H9 (cell line): ENCODE measurements at regions not wholly inside any gene's neighbourhood (a gene's known extent, or its start where the extent isn't known, plus 50 kb on each side); places are given as distances from the start of the nearest gene placed in this dataset.

Experiments used
- DNase-seq: peaks from one replicate; pipeline ENCODE4 v3.0.0-alpha.2; 2017
- H2AFZ ChIP-seq: one replicate; pipeline ENCODE4 v1.6.1; 2013; ENCODE audit warnings: mild to moderate bottlenecking, low read length, control low read depth, moderate library complexity
- H2AK5ac ChIP-seq: 2 replicates; pipeline ENCODE4 v1.6.1; 2013; ENCODE audit warnings: low read length, control low read depth, mixed read lengths; ENCODE audit not compliant: insufficient read length
- H2BK120ac ChIP-seq: one replicate; pipeline ENCODE4 v1.6.1; 2013; ENCODE audit warnings: low read depth, mild to moderate bottlenecking, low read length, control low read depth, inconsistent platforms; ENCODE audit not compliant: poor library complexity, severe bottlenecking
- H2BK12ac ChIP-seq: 2 replicates; pipeline ENCODE4 v1.6.1; 2013; ENCODE audit warnings: low read length, control low read depth, mixed read lengths, low read depth; ENCODE audit not compliant: insufficient read length
- H2BK15ac ChIP-seq: 2 replicates; pipeline ENCODE4 v1.6.1; 2013; ENCODE audit warnings: low read depth, low read length, control low read depth
- H2BK20ac ChIP-seq: one replicate; pipeline ENCODE4 v1.6.1; 2013; ENCODE audit warnings: low read depth, mild to moderate bottlenecking, low read length, control low read depth, inconsistent platforms; ENCODE audit not compliant: poor library complexity, severe bottlenecking
- H2BK5ac ChIP-seq: 2 replicates; pipeline ENCODE4 v1.6.1; 2013; ENCODE audit warnings: low read length, control low read depth, mixed read lengths; ENCODE audit not compliant: insufficient read length
- H3K14ac ChIP-seq: 2 replicates; pipeline ENCODE4 v1.6.1; 2013; ENCODE audit warnings: low read length, control low read depth; ENCODE audit not compliant: insufficient read depth
- H3K18ac ChIP-seq: 2 replicates; pipeline ENCODE4 v1.6.1; 2013; ENCODE audit warnings: low read depth, mild to moderate bottlenecking, mixed read lengths, low read length, control low read depth; ENCODE audit not compliant: insufficient read length
- H3K23ac ChIP-seq: 2 replicates; pipeline ENCODE4 v1.6.1; 2013; ENCODE audit warnings: low read length, control low read depth, mixed read lengths, low read depth; ENCODE audit not compliant: insufficient read length
- H3K23me2 ChIP-seq: 2 replicates; pipeline ENCODE4 v1.6.1; 2013; ENCODE audit warnings: low read depth, mild to moderate bottlenecking, mixed read lengths, low read length, control low read depth; ENCODE audit not compliant: insufficient read length, poor library complexity, severe bottlenecking
- H3K27ac ChIP-seq: 2 replicates; pipeline ENCODE4 v1.5.1; 2013; ENCODE audit warnings: low read length, control low read depth, mixed read lengths, low read depth; ENCODE audit not compliant: insufficient read length
- H3K27me3 ChIP-seq: 2 replicates; pipeline ENCODE4 v1.6.1; 2013; ENCODE audit warnings: low read length, control low read depth, inconsistent platforms; ENCODE audit not compliant: insufficient read depth
- H3K4ac ChIP-seq: 2 replicates; pipeline ENCODE4 v1.6.1; 2013; ENCODE audit warnings: low read depth, mild to moderate bottlenecking, control low read depth, inconsistent platforms, low read length, moderate library complexity
- H3K4me1 ChIP-seq: 2 replicates; pipeline ENCODE4 v1.6.1; 2013; ENCODE audit warnings: low read length, control low read depth, inconsistent platforms; ENCODE audit not compliant: insufficient read depth
- H3K4me2 ChIP-seq: 2 replicates; pipeline ENCODE4 v1.6.1; 2013; ENCODE audit warnings: low read length, control low read depth, mixed read lengths; ENCODE audit not compliant: insufficient read length, insufficient read depth
- H3K56ac ChIP-seq: 2 replicates; pipeline ENCODE4 v1.6.1; 2013; ENCODE audit warnings: low read depth, mild to moderate bottlenecking, mixed read lengths, low read length, control low read depth; ENCODE audit not compliant: insufficient read length
- H3K79me1 ChIP-seq: 2 replicates; pipeline ENCODE4 v1.6.1; 2013; ENCODE audit warnings: low read depth, mild to moderate bottlenecking, moderate library complexity, low read length, control low read depth, inconsistent platforms; ENCODE audit not compliant: insufficient read depth, poor library complexity, severe bottlenecking
- H3K79me2 ChIP-seq: 2 replicates; pipeline ENCODE4 v1.6.1; 2013; ENCODE audit warnings: low read length, control low read depth, inconsistent platforms; ENCODE audit not compliant: insufficient read depth
- H3K9ac ChIP-seq: 2 replicates; pipeline ENCODE4 v1.6.1; 2013; ENCODE audit warnings: low read length, control low read depth, mixed read lengths; ENCODE audit not compliant: insufficient read length; ENCODE audit errors: extremely low read depth
- H3K9me3 ChIP-seq: one replicate; pipeline ENCODE4 v1.6.1; 2013; ENCODE audit warnings: low read depth, low read length, inconsistent platforms; ENCODE audit not compliant: control insufficient read depth
- H3T11ph ChIP-seq: one replicate; pipeline ENCODE4 v1.6.1; 2013; ENCODE audit warnings: mild to moderate bottlenecking, low read length, control low read depth, inconsistent platforms
- H4K20me1 ChIP-seq: one replicate; pipeline ENCODE4 v1.6.1; 2013; ENCODE audit not compliant: control insufficient read depth, insufficient read length, insufficient read depth
- H4K5ac ChIP-seq: 2 replicates; pipeline ENCODE4 v1.6.1; 2013; ENCODE audit warnings: low read depth, mild to moderate bottlenecking, mixed read lengths, low read length, control low read depth; ENCODE audit not compliant: insufficient read length
- H4K8ac ChIP-seq: replicated peaks from 2 replicates; pipeline ENCODE4 v1.6.1; 2013; ENCODE audit warnings: low read length, control low read depth, mixed read lengths, low read depth; ENCODE audit not compliant: insufficient read length
- H4K91ac ChIP-seq: 2 replicates; pipeline ENCODE4 v1.6.1; 2013; ENCODE audit warnings: low read depth, mild to moderate bottlenecking, moderate library complexity, mixed read lengths, low read length, control low read depth; ENCODE audit not compliant: insufficient read length
- H3K27ac Mint-ChIP-seq, 3 experiments: 2 replicates in 2 of 3; 3 replicates in 1 of 3; pipeline ENCODE4 v1.8.0; 2020 to 2021; ENCODE audit warnings: mixed read lengths in 3 of 3, mild to moderate bottlenecking in 1 of 3, moderate library complexity in 1 of 3
- H3K27me3 Mint-ChIP-seq: 2 replicates; pipeline ENCODE4 v1.8.0; 2021; ENCODE audit warnings: low read depth, mild to moderate bottlenecking, moderate library complexity, mixed read lengths
- H3K36me3 Mint-ChIP-seq, 3 experiments: 2 replicates in 2 of 3; 3 replicates in 1 of 3; pipeline ENCODE4 v1.8.0; 2020 to 2021; ENCODE audit warnings: low read depth in 3 of 3, mixed read lengths in 3 of 3; ENCODE audit not compliant: insufficient read depth in 1 of 3
- H3K4me1 Mint-ChIP-seq, 2 experiments: 2 replicates each; pipeline ENCODE4 v1.8.0; 2020; ENCODE audit warnings: mixed read lengths in 2 of 2
- H3K4me3 Mint-ChIP-seq, 2 experiments: 2 replicates in 1 of 2; 3 replicates in 1 of 2; pipeline ENCODE4 v1.8.0; 2020 to 2021; ENCODE audit warnings: mild to moderate bottlenecking in 2 of 2, mixed read lengths in 2 of 2, moderate library complexity in 1 of 2
- H3K9me3 Mint-ChIP-seq, 2 experiments: 2 replicates in 1 of 2; 3 replicates in 1 of 2; pipeline ENCODE4 v1.8.0; 2020; ENCODE audit warnings: mild to moderate bottlenecking in 2 of 2, mixed read lengths in 2 of 2, moderate library complexity in 1 of 2
- WGBS: extraction: QIAGEN DNeasy Blood & Tissue Kit; methylation state at CpG from one replicate; pipeline ENCODE4 v1.1.7; 2013; ENCODE audit warnings: missing lambda C conversion rate, low lambda C conversion rate, mixed read lengths; ENCODE audit not compliant: insufficient read length; ENCODE audit errors: extremely low coverage; 5-methylcytosine and 5-hydroxymethylcytosine counted together
- TF ChIP-seq, protein P1 (sequence below): fragments of 200-600 bp; sonication (generic); conservative IDR thresholded peaks from 3 replicates; pipeline ENCODE4 v1.8.0; 2021; ENCODE audit warnings: antibody characterized with exemption, mild to moderate bottlenecking

DNA sequence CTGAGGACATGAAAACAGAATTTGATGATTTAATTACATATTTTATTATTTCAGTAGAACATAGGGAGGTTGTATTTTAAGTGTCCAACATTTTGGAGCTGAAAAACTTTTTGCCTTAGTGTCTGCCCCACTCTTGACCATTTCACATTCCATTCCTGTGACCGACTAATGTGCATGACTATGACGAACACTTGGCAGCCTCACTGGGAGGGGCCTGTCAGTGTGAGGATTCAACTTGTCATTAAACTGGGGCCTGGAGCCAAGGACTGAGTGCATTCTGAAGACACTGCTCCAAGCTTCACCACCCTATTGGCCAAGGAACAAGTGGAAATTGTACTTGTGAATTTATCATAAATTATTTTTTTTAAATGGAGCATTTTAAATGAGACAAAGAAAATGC is 661.3 kb downstream of the BCKDHB start:
- H3K4me1 ChIP-seq, result no peaks in the 10 kb centered on the region
- no peak overlapping the region for H2BK15ac ChIP-seq
- Mint-ChIP-seq H3K27ac (no peak overlapping the region), H3K27me3 (no peaks in the 10 kb centered on the region), H3K9me3 (no peaks in the 10 kb centered on the region), H3K4me3 (no peak overlapping the region), H3K36me3 (no peaks in the 10 kb centered on the region; a peak in 1 of 7 replicates), H3K4me1 (no peaks in the 10 kb centered on the region)
- H3K79me2 ChIP-seq, result no peaks in the 10 kb centered on the region
- no peak overlapping the region for H3K23ac ChIP-seq
- no peaks in the 10 kb centered on the region for H3K79me1 ChIP-seq
- no peak overlapping the region for H3K56ac ChIP-seq
- H2AFZ ChIP-seq, result no peak overlapping the region
- TF ChIP-seq, protein P1, sequence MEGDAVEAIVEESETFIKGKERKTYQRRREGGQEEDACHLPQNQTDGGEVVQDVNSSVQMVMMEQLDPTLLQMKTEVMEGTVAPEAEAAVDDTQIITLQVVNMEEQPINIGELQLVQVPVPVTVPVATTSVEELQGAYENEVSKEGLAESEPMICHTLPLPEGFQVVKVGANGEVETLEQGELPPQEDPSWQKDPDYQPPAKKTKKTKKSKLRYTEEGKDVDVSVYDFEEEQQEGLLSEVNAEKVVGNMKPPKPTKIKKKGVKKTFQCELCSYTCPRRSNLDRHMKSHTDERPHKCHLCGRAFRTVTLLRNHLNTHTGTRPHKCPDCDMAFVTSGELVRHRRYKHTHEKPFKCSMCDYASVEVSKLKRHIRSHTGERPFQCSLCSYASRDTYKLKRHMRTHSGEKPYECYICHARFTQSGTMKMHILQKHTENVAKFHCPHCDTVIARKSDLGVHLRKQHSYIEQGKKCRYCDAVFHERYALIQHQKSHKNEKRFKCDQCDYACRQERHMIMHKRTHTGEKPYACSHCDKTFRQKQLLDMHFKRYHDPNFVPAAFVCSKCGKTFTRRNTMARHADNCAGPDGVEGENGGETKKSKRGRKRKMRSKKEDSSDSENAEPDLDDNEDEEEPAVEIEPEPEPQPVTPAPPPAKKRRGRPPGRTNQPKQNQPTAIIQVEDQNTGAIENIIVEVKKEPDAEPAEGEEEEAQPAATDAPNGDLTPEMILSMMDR, result no peak
- no peak overlapping the region for H2AK5ac ChIP-seq
- no peak overlapping the region for H3K4me2 ChIP-seq
- H4K91ac ChIP-seq, result no peak overlapping the region
- no peak overlapping the region for H2BK12ac ChIP-seq
- no peaks in the 10 kb centered on the region for H3K9me3 ChIP-seq
- no peaks in the 10 kb centered on the region for H3K23me2 ChIP-seq
- H2BK20ac ChIP-seq, result no peak overlapping the region
- H3K18ac ChIP-seq, result no peak overlapping the region
- no peak overlapping the region for H3K27ac ChIP-seq
- DNase-seq, result peak; percentile 25
- no peak overlapping the region for H4K5ac ChIP-seq
- no CpG with 5 or more reads among the region's 2 CpGs for WGBS
- H3K4ac ChIP-seq, result no peak overlapping the region
- no peak overlapping the region for H3T11ph ChIP-seq
- H3K14ac ChIP-seq, result no peak overlapping the region
- no peak overlapping the region for H2BK120ac ChIP-seq
- no peaks in the 10 kb centered on the region for H3K27me3 ChIP-seq
- no peaks in the 10 kb centered on the region for H4K20me1 ChIP-seq
- H3K9ac ChIP-seq, result no peak overlapping the region
- no peak overlapping the region for H2BK5ac ChIP-seq
- H4K8ac ChIP-seq, result no peak overlapping the region
